Right lung (tissue), 2 donors: ENCODE measurements at regions not wholly inside any gene's neighbourhood (a gene's known extent, or its start where the extent isn't known, plus 50 kb on each side); places are given as distances from the start of the nearest gene placed in this dataset.

ENCODE experiments used
- DNase-seq, 2 donors: peaks; one replicate each; pipeline ENCODE4 v3.0.0-alpha.2; 2013

GRCh38 chr17:79246225-79247190 lies 171.9 kb downstream of the ENGASE start:
- DNase-seq = no peak

DNA sequence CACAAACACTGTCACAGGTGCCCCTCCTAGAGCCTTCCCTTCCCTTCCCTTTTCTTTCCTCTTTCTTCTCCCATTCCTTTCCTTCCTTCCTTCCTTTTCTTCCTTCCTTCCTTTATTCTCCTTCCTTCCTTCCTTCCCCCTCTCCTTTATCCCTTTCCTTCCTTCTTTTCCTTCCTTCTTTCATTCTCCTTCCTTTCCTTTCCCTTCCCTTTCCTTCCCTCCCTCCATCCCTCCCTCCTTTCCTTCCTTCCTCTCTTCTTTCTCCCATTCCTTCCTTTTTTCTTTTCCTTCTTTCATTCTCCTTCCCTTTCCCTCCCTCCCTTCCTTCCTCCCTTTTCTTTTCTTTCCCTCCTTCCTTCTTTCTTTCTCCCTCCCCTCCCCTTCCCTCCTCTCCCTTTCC lies 170.0 kb downstream of the ENGASE start:
- DNase-seq = no peak

DNA sequence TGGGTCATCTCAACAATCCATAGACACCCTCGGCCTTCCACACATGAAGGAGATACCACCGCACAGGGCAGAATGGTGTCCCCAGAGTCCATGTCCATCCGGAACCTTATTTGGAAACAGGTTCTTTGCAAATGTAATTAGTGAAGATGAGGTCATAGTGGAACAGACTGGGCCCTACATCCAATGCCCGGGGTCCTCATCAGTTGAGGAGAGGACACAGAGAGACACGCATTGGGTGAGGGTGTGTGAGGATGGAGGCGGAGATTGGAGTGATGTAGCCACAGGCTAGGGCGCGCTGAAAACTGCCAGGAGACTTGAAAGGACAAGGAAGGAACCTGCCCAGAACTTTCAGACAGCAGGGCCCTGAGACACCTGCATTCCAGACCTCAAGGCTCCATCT lies 169.4 kb downstream of the ENGASE start:
- DNase-seq = no peak

GRCh38 chr17:79243603-79243990 lies 169.0 kb downstream of the ENGASE start:
- no peak for DNase-seq

GRCh38 chr17:79242873-79243602 lies 168.4 kb downstream of the ENGASE start:
- DNase-seq = no peak

DNA sequence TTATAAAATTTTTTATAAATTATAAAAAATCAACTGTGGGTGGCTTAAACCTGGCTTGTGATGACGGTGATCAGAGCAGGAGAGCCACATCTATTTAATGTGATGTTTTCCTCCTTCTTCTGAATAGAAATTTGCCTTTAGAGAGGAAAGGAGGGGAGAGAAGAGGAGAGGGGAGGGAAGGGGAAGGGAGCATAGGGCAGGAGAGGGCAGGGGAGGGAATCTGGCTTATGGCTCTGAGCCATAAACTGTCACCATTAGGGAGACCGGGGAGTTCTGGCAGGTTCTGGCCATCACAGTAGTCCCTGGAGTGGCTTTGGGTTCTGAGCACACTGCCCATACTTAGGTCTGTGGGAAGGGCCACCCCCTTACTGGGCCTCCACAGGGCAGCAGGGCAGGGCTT lies 167.8 kb downstream of the ENGASE start:
- no peak for DNase-seq

DNA sequence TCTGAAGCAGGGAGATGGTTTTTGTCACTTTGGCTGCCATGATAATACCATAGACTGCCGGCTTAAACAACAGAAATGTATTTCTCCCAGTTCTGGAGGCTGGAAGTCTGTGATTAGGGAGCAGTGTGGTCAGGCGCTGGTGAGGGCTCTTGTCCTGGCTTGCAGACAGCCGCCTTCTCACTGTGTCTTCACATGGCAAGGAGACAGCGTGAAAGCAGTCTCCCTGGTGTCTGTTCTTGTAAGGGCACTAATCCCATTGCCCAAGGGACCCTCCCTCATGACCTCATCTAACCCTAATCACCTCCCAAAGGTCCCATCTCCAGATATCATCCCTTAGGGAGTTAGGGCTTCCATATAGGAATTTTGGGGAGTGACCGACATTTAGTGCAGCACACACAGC lies 167.0 kb downstream of the ENGASE start:
- DNase-seq = no peak

GRCh38 chr17:79239205-79239604 lies 164.6 kb downstream of the ENGASE start:
- no peak for DNase-seq

- DNase-seq = no peak
These were observed 162.9 kb downstream of the ENGASE start for GRCh38 chr17:79237448-79238053.

DNA sequence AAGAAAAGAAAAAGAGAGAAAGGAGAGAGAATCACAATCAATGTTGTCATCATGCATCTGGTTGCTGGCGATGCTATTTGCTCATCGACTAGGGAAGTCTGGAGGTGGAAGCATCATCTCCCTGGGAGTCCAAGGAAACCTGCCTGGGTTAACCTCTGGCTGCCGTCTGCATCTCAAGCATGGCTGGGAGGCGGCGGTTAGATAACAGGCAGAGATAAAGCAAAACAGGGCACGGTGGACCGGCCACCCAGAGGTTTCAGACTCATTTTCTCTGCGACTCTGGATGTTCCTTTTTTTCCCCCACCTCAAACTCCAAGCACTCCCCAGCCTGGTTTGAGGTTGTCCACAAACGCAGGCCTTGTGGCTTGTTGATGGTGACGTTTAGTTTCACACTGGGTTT lies 161.2 kb downstream of the ENGASE start:
- no peak for DNase-seq

DNA sequence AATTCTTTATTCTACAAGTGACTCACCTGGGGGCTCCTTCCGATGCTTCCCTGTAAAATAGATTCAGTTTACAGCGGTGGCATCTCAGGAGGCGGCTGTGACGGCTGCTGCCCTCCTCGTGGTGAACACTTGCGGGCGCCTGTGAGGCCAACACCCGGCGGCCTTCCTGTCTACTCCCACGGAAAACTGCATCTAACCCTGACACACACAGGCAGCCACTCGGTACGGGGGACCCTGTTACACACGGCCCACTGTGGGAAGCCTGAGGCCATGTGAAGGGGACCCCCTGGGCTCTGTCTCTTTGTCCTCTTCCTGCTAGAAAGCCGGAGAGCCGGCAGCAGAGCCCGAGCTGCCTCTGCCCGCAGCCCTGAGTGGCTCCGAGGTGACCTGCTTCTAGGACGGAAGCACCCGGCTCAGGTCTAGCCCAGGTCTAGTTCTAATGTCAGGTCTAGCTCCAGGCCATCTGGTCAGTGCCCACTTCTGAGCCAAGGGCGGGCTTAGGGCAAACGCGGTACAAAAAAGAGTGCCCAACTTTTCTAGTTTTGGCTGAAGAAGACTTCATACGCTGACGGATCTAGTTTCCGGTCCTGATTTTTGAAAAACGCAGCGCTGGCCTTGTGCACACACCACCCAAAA lies 159.4 kb downstream of the ENGASE start:
- DNase-seq = no peak

- no peak for DNase-seq
These were observed 158.3 kb downstream of the ENGASE start for GRCh38 chr17:79232957-79233356.

GRCh38 chr17:79231766-79232287 lies 157.2 kb downstream of the ENGASE start:
- DNase-seq = no peak

DNA sequence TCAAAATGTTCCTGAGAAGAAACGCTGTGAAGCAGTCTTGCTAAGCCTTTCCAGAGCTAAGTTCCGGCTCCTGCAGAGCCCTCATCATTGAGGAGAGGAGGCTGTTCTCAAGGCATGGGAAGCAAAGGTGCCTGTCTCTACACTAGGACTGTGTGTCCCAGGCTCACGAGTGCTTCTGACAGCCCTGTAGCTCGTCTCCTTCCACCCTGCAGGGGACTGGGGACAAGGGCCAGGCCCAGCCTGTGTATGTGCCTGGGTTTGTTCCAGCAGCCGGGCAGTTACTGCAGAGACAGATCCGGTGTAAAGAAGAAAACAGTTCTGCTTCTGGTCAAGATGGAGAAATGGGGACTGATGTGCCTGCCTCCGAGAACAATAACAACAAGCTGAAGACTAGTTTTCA lies 156.0 kb downstream of the ENGASE start:
- no peak for DNase-seq

GRCh38 chr17:79226037-79226436 lies 151.4 kb downstream of the ENGASE start:
- no peak for DNase-seq

DNA sequence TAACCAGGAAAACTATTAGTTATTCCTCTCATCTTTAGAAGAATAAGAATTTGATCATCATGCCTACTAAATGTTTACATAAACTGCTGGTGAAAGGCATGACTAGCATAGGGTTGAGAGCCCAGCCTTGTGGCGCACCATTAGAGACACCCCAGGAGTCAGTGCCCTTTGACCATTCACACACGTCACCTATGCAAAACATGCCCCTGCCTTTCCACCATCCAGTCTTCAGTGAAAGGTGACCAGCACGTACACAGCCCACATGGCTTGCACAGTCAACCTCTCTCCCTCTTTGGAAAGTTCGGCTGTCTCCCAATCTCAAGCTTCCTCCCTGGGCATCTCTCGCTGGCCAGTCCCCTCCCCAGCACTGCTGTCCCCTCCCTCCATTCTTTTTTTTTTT lies 150.3 kb downstream of the ENGASE start:
- no peak for DNase-seq

DNA sequence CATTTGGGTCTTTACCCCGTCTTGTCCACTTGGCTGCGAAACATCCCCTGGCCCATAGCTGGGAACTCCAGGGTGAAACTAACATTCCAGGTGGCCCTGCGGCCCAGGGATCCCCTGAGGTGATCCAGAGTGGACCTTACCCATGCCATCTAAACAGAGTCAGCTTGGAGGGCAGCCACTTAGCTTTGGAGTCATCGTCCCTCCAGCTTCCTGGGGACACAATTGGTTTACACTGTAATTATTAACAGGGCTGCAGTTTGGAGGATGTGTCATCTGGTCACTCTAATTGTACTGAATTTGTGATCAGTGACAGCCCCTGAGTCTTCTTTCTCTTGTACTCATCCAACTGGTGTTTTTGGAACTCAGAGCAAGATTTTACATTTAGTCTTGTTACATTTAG lies 149.9 kb downstream of the ENGASE start:
- no peak for DNase-seq

DNA sequence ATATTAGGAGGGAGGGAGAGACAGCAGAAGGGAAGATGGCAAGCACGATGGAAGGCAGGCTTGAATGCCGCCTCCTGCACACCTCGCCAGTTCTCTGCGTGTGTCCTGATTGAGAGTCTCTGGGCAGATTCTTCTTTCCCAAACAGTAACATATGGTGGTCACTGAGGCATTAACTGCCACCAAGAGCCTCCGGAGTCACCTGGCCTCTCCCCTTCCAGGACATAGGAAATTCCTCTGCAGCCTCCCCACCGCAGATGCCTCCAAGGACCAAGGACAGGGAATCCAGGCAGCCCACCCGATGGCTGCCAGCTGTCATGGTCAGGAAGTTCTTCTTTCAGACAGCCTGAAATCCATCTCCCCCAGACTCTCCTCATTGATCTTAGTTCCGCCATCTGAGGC lies 149.3 kb downstream of the ENGASE start:
- DNase-seq = no peak

DNA sequence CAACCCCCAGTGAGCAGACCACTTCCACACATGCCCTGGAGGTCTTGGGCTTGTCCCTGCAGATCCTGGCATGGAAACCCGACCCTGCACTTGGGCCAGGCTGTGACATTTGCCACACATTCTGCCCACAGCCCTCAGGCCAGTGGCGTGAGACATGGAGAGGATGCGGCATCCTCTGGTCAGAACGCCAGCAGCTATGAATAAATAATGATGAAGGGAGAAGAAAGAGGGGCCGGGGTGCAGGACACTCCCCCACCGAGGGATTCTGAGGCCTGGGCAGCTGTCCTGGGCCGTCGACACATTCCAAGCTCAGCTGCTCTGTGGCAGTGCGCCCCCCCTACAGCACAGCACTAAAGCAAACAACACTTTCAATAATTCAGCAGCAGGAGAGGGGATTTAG lies 148.8 kb downstream of the ENGASE start:
- no peak for DNase-seq

DNA sequence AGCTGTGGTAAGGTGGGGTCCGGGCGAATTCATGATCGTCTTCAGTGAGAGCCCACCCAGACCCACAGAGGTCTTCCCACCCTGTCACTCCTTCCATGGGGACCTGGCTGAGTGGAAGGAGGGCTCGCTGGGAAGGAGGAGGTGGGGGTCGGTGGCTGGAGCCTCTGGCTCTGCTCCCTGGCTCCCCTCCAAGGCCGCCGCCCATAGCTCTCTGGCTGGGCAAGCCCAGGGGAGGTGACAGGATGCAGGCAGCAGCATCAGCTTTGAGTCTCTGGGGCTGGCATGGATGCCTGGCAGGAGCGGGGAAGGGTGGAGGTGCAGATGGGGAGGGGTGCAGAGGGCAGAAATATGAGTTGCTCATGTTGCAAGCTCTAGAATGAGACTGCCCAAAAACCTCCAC lies 147.0 kb downstream of the ENGASE start:
- no peak for DNase-seq

DNA sequence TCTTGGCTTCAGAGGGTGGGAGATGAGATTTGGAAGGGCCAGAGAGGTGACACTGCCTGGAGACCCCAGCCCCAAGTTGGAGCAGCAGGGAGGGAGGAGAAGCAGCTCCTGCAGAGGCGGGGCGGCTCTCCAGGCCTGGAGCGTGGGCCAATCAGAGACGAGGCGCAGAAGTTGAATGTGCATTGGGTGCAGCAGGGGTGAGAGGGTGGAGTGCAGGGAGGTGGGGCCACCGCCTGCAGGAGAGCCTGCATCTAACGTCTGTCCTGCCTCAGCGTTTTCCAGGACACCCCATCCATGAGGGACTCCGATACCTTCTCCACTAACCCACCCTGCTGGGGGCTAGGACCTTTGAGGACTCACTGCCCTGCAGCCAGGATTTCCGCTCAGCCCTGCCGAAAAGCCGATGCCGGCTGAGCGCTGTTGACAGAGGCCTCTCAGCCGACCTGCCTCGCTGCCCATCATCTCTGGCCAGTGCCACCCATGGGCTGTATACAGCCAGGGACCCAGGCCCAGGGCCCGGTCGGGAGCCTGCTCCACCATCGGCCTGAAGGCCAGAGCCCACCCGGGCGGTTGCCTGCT lies 146.2 kb downstream of the ENGASE start:
- DNase-seq = no peak
